Colonic mucosa (tissue), 4 donors: ENCODE measurements at regions not wholly inside any gene's neighbourhood (a gene's known extent, or its start where the extent isn't known, plus 50 kb on each side); places are given as distances from the start of the nearest gene placed in this dataset.

Experiments used
- DNase-seq: peaks from one replicate; pipeline ENCODE4 v3.0.0-alpha.2; 2020
- H3K27ac ChIP-seq: fragments of 200-600 bp; one replicate; pipeline ENCODE4 v1.8.0; 2021
- H3K27me3 ChIP-seq: fragments of 200-600 bp; one replicate; pipeline ENCODE4 v1.8.0; 2021
- H3K36me3 ChIP-seq: fragments of 200-600 bp; one replicate; pipeline ENCODE4 v1.8.0; 2021
- H3K4me1 ChIP-seq: fragments of 200-600 bp; one replicate; pipeline ENCODE4 v1.8.0; 2021; ENCODE audit warnings: mild to moderate bottlenecking
- H3K4me3 ChIP-seq: fragments of 200-600 bp; one replicate; pipeline ENCODE4 v1.8.0; 2021
- H3K9ac ChIP-seq, 2 donors: one replicate each; pipeline ENCODE4 v1.7.0; 2013; ENCODE audit warnings: control low read depth in 2 of 2, low read depth in 2 of 2, low read length in 2 of 2
- H3K9me3 ChIP-seq: fragments of 200-600 bp; one replicate; pipeline ENCODE4 v1.8.0; 2021
- intact Hi-C: fragments of 100-400 bp; cut with DNase I; formaldehyde crosslinking; loops from one replicate; pipeline ENCODE4 v1.14.1; 2022
- TF ChIP-seq, protein P1 (sequence below): fragments of 200-600 bp; IDR thresholded peaks from one replicate; pipeline ENCODE4 v1.8.0; 2022; ENCODE audit warnings: antibody characterized with exemption, mild to moderate bottlenecking
- donor health status: healthy.
- donor health status: DM: no; HTN: no; CAD: no.
- donor health status: DM: no; HTN: no; CAD: no.

GRCh38 chr7:152922318-152923081 lies 162.9 kb downstream of the ACTR3B start:
- Histone ChIP-seq H3K36me3 (no peaks in the 10 kb centered on the region), H3K4me1 (no peaks in the 10 kb centered on the region), H3K9ac (no peak overlapping the region), H3K27me3 (peaks cover 21% of the 10 kb centered on the region), H3K4me3 (no peak overlapping the region), H3K9me3 (no peaks in the 10 kb centered on the region), H3K27ac (no peak overlapping the region)
- TF ChIP-seq, protein P1, sequence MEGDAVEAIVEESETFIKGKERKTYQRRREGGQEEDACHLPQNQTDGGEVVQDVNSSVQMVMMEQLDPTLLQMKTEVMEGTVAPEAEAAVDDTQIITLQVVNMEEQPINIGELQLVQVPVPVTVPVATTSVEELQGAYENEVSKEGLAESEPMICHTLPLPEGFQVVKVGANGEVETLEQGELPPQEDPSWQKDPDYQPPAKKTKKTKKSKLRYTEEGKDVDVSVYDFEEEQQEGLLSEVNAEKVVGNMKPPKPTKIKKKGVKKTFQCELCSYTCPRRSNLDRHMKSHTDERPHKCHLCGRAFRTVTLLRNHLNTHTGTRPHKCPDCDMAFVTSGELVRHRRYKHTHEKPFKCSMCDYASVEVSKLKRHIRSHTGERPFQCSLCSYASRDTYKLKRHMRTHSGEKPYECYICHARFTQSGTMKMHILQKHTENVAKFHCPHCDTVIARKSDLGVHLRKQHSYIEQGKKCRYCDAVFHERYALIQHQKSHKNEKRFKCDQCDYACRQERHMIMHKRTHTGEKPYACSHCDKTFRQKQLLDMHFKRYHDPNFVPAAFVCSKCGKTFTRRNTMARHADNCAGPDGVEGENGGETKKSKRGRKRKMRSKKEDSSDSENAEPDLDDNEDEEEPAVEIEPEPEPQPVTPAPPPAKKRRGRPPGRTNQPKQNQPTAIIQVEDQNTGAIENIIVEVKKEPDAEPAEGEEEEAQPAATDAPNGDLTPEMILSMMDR = no peak
- intact Hi-C loops = no loop called here
- DNase-seq = no peak

- intact Hi-C loops = no loop called here
- Histone ChIP-seq H3K9me3 (no peaks in the 10 kb centered on the region), H3K4me1 (no peaks in the 10 kb centered on the region), H3K27ac (no peak overlapping the region), H3K27me3 (peaks cover 21% of the 10 kb centered on the region), H3K36me3 (no peaks in the 10 kb centered on the region), H3K9ac (no peak overlapping the region), H3K4me3 (no peak overlapping the region)
- DNase-seq = no peak
- TF ChIP-seq, protein P1 = no peak
These were observed 164.2 kb downstream of the ACTR3B start for GRCh38 chr7:152923711-152924110.

DNA sequence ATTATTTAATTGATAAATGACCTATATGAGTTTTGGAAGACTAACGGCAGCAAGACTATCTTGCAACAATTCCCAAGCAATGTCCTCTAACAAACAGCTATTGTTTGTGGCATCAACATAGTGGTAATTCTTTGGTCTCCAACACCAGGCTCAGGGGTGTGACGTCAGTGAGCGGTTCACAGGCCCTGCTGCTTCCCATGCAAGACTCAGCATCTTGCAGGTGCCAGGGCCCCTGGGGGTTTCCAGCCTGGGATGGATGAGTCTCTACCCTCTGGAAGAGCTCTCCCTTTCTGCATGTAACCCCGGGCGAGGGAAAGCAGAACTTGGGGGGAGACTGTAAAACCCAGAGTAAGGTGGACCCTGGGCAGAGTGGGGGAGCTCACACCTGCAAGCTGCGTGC lies 164.7 kb downstream of the ACTR3B start:
- intact Hi-C loops = no loop called here
- H3K27me3 ChIP-seq = peaks cover 21% of the 10 kb centered on the region
- no peak overlapping the region for H3K4me3 ChIP-seq

DNA sequence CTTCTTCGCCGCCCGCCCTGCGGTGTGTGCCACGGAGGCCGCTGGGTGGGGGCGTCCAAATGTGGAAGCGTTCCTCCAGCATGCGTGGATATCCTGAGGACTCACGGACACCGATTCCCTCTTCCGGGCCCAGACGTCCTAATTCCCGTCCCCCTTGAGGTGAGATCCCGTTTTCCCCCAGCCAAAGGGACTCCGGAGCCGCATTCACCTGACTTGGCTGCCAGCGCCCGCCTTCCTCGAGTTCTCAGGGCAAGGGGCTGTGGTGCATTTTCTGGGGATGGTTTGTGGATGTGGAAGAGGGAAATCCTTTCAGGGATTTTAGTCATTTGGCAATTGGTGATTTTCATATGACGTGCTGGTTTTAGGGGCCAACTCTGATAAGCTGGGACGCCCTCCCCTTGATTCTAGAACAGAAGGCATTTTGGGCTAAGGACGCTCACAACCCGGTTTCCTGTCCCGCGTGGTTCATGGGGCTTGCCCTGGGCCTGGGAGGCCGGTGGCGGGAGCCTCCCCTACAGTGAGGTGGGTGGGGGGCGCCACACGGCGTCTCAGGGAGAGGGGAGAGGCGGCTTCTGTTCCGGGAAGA lies 165.4 kb downstream of the ACTR3B start:
- Histone ChIP-seq H3K4me3 (no peak overlapping the region), H3K9ac (no peak overlapping the region), H3K4me1 (no peaks in the 10 kb centered on the region), H3K27me3 (peaks cover 21% of the 10 kb centered on the region), H3K36me3 (no peaks in the 10 kb centered on the region), H3K9me3 (no peaks in the 10 kb centered on the region), H3K27ac (no peak overlapping the region)
- TF ChIP-seq, protein P1 = no peak
- intact Hi-C loops = no loop called here
- no peak for DNase-seq

More for the DNA sequence above, 164.7 kb downstream of the ACTR3B start:
- DNase-seq = no peak
- H3K36me3 ChIP-seq = no peaks in the 10 kb centered on the region
- no peaks in the 10 kb centered on the region for H3K9me3 ChIP-seq
- TF ChIP-seq, protein P1 = no peak
- H3K4me1 ChIP-seq = no peaks in the 10 kb centered on the region
- H3K9ac ChIP-seq = no peak overlapping the region
- H3K27ac ChIP-seq = no peak overlapping the region

DNA sequence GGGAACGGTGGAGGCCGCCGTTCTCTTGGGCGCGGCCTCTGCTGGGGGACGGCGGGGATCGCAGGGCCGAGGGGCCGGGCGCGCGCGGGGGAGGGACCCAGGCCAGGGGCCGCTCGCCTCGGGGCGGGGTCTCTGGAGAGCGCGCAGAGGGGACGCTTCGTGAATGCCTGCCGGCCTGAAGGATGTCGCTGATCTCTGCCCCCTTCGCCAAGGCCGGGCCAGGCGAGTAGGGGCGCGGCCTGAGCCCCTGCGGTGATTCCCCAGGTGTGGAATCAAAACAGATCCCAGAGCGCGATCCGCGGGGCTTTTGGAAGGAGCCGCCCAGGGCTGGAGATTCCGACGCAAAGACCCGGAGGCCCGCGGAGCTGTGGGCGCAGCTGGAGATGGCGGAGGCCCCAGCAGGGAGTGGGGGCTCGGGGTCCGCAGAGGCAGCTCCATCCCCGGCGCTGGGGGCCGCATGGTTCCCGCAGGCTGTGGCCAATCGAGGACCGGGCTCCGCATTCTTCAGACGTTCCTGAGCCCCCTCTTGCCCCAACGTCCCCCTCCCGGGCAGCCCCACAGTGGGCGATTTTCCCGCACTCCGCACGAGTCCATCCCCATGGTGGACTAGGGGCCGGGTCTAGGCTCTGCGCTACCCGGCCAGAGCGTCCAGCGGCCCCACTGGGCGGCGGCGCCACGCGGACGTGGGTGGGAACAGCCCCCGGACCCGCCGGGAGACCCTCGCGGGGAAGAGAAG lies 166.0 kb downstream of the ACTR3B start:
- intact Hi-C loops = no loop called here
- Histone ChIP-seq H3K9me3 (no peaks in the 10 kb centered on the region), H3K36me3 (no peaks in the 10 kb centered on the region), H3K4me1 (no peaks in the 10 kb centered on the region), H3K27ac (no peak overlapping the region), H3K9ac (no peak overlapping the region), H3K4me3 (no peak overlapping the region), H3K27me3 (peaks cover 21% of the 10 kb centered on the region)
- no peak for DNase-seq
- TF ChIP-seq, protein P1 = no peak
